ENCODE measurements at regions not wholly inside any gene's neighbourhood (a gene's known extent, or its start where the extent isn't known, plus 50 kb on each side); places are given as distances from the start of the nearest gene placed in this dataset.

GRCh38 chr2:157158111-157158510 is 99.4 kb upstream of the GALNT5 start:
- Histone ChIP-seq H3K4me2 (ENCODE audit: low read depth, low read length) (peak overlapping the region; percentile 77; the same call in 1 of the 2 replicates), H3K79me1 (ENCODE audit: low read depth in 1 of 2, low read length in 2 of 2) (no peaks in the 10 kb centered on the region), H3K23ac (ENCODE audit: low read depth, low read length) (no peak overlapping the region), H2AFZ (replicated peaks; ENCODE audit: low read length, poor library complexity) (no peak overlapping the region), H2AK9ac (replicated peaks; ENCODE audit: low read depth, low read length, poor library complexity) (no peak overlapping the region), H3K9me3 (ENCODE audit: control insufficient read depth, insufficient read depth, low read length) (no peaks in the 10 kb centered on the region), H3K4me3 (ENCODE audit: insufficient read depth, low read depth, low read length) (no peak overlapping the region), H4K91ac (ENCODE audit: insufficient read depth, low read depth, low read length) (no peak overlapping the region), H4K5ac (ENCODE audit: low read depth, low read length) (no peak overlapping the region), H3K18ac (ENCODE audit: low read depth, low read length) (peak overlapping the region; percentile 90; the same call in 1 of the 2 replicates), H3K9ac (ENCODE audit: low read depth, low read length) (no peak overlapping the region), H3K4ac (ENCODE audit: low read depth, low read length) (no peak overlapping the region), H4K20me1 (ENCODE audit: insufficient read depth, low read length) (no peaks in the 10 kb centered on the region), H3K36me3 (ENCODE audit: control insufficient read depth, insufficient read depth, low read length) (no peaks in the 10 kb centered on the region), H3K56ac (ENCODE audit: extremely low read depth, insufficient read depth, low read length) (no peak overlapping the region), H4K8ac (ENCODE audit: low read depth in 2 of 2, low read length in 2 of 2) (peak overlapping the region in 1 of 2 experiments; percentile 34; a peak in 1 of 4 replicates), H2BK20ac (ENCODE audit: low read depth, low read length) (peak overlapping the region; percentile 51; the same call in 1 of the 2 replicates), H3K27me3 (ENCODE audit: control insufficient read depth, insufficient read depth, low read length) (no peaks in the 10 kb centered on the region), H3K27ac (ENCODE audit: insufficient read depth, low read length) (no peak overlapping the region), H2BK120ac (ENCODE audit: low read depth, low read length) (no peak overlapping the region), H3K4me1 (ENCODE audit: control insufficient read depth, insufficient read depth, low read length) (peaks cover 4% of the 10 kb centered on the region; the same call in 1 of the 2 replicates), H2BK5ac (ENCODE audit: low read depth, low read length, poor library complexity, severe bottlenecking) (peak overlapping the region; percentile 76), H3K14ac (replicated peaks; ENCODE audit: low read depth, low read length) (no peak overlapping the region; the same call in 1 of the 2 replicates), H3K9me1 (ENCODE audit: insufficient read depth, low read length) (no peaks in the 10 kb centered on the region), H2BK15ac (ENCODE audit: low read depth, low read length) (0 out of 3 replicates have a peak overlapping the region, but pooled peaks have one; percentile 4), H2AK5ac (ENCODE audit: low read depth, low read length) (no peak overlapping the region)
- peak; percentile 80 for ATAC-seq (ENCODE audit: low read depth)
- peak; percentile 82 for DNase-seq
- intact Hi-C loops (cut with micrococcal nuclease) (no loop called here), in situ Hi-C loops (cut with MboI; ENCODE audit: low sequenced_read_pairs) (no loop called here), dilution Hi-C loops (cut with HindIII; ENCODE audit: low sequenced_read_pairs, unreplicated experiment) (no loop called here)
- no CpG with 5 or more reads among the region's 1 CpG for WGBS, 2 experiments (ENCODE audit: extremely low coverage in 2 of 2, insufficient read length in 1 of 2)
- CTCF ChIA-PET, result no interaction called here
- POLR2A ChIA-PET (ENCODE audit: unreplicated experiment), result no interaction called here
- BruUV-seq (replicated peaks), result no TSS peak
- TF ChIP-seq SMC3 (IDR thresholded peaks at IDR 0.05; ENCODE audit: low read depth, low read length), result no peak
- TF ChIP-seq CEBPB (IDR thresholded peaks at IDR 0.05; ENCODE audit: low read depth, low read length), result peak; percentile 67
- no peak for TF ChIP-seq MAFK (IDR thresholded peaks at IDR 0.05; ENCODE audit: low read depth, low read length)
- TF ChIP-seq RFX5 (IDR thresholded peaks at IDR 0.05; ENCODE audit: low read depth, low read length), result no peak
- no peak for TF ChIP-seq MAZ (IDR thresholded peaks at IDR 0.05; ENCODE audit: borderline replicate concordance, low read depth, low read length)
- peak; percentile 74 for TF ChIP-seq FOS (IDR thresholded peaks at IDR 0.05; ENCODE audit: low read depth, low read length)

Measured in IMR-90 (cell line).